GM18502 (cell line): ENCODE measurements at regions not wholly inside any gene's neighbourhood (a gene's known extent, or its start where the extent isn't known, plus 50 kb on each side); places are given as distances from the start of the nearest gene placed in this dataset.

ENCODE experiments used
- ATAC-seq: cut with Tn5 transposase; IDR thresholded peaks from one replicate; pipeline ENCODE4 v1.9.1; 2021; ENCODE audit warnings: mild to moderate bottlenecking; ENCODE audit not compliant: unreplicated experiment, poor library complexity

GRCh38 chr11:29395555-29396072 is 621.2 kb downstream of the KCNA4 start:
- ATAC-seq = no peak

GRCh38 chr11:29389793-29390192 is 627.0 kb downstream of the KCNA4 start:
- no peak for ATAC-seq

- no peak for ATAC-seq
Observed at GRCh38 chr11:29373725-29374124, 643.1 kb downstream of the KCNA4 start.

GRCh38 chr11:29368126-29368525 is 648.7 kb downstream of the KCNA4 start:
- ATAC-seq = no peak

- ATAC-seq = no peak
Observed at GRCh38 chr11:29364006-29364405, 652.8 kb downstream of the KCNA4 start.

GRCh38 chr11:29361369-29361768 is 655.5 kb downstream of the KCNA4 start:
- no peak for ATAC-seq

- no peak for ATAC-seq
Observed at GRCh38 chr11:29353833-29354232, 663.0 kb downstream of the KCNA4 start.

- ATAC-seq = no peak
Observed at GRCh38 chr11:29352273-29352795, 664.5 kb downstream of the KCNA4 start.

GRCh38 chr11:29351301-29351873 is 665.4 kb downstream of the KCNA4 start:
- ATAC-seq = no peak

- ATAC-seq = peak; percentile 96
Observed at GRCh38 chr11:29343465-29344333, 673.1 kb downstream of the KCNA4 start.

GRCh38 chr11:29336727-29337575 is 679.9 kb downstream of the KCNA4 start:
- ATAC-seq = no peak

- no peak for ATAC-seq
Observed at GRCh38 chr11:29334776-29335130, 682.1 kb downstream of the KCNA4 start.

- peak; percentile 90 for ATAC-seq
Observed at GRCh38 chr11:29333993-29334775, 682.6 kb downstream of the KCNA4 start.

- no peak for ATAC-seq
Observed at GRCh38 chr11:29331451-29332010, 685.3 kb downstream of the KCNA4 start.

- no peak for ATAC-seq
Observed at GRCh38 chr11:29328961-29329441, 687.8 kb downstream of the KCNA4 start.

GRCh38 chr11:29327891-29328290 is 688.9 kb downstream of the KCNA4 start:
- no peak for ATAC-seq

- ATAC-seq = no peak
Observed at GRCh38 chr11:29326757-29327156, 690.1 kb downstream of the KCNA4 start.

- ATAC-seq = no peak
Observed at GRCh38 chr11:29324328-29324727, 692.5 kb downstream of the KCNA4 start.
